Activated naive CD8-positive, alpha-beta T cell treated with anti-CD3 and anti-CD28 coated beads, Interleukin-2, amount 10 ng/mL, durations not matched to agents 7 days and 5 days (primary cell): ENCODE measurements at regions not wholly inside any gene's neighbourhood (a gene's known extent, or its start where the extent isn't known, plus 50 kb on each side); places are given as distances from the start of the nearest gene placed in this dataset.
"Not testable (repeated sequence)": the region's sequence is repeated elsewhere in the genome, so short reads cannot be mapped to it uniquely, and the experiment has no call there.

ENCODE experiments used
- ATAC-seq: fragments of 150-1000 bp; cut with Tn5 transposase; one replicate; pipeline ENCODE4 v1.10.0; 2021; ENCODE audit warnings: low read depth, moderate library complexity
- POLR2A ChIA-PET: fragments of 350-600 bp; sonication (Branson Sonifier 250); formaldehyde crosslinking; loops from one replicate; lab custom pipeline; 2021; ENCODE audit warnings: antibody characterized with exemption; lab: Charles Lee
- DNase-seq: peaks from one replicate; pipeline ENCODE4 v3.0.0; 2021
- H3K27ac Mint-ChIP-seq: one replicate; pipeline ENCODE4 v1.8.0; 2022; ENCODE audit warnings: mild to moderate bottlenecking, mixed read lengths
- H3K27me3 Mint-ChIP-seq: one replicate; pipeline ENCODE4 v1.8.0; 2022; ENCODE audit warnings: mild to moderate bottlenecking, moderate library complexity, mixed read lengths
- H3K36me3 Mint-ChIP-seq: one replicate; pipeline ENCODE4 v1.8.0; 2021; ENCODE audit warnings: mild to moderate bottlenecking, mixed read lengths
- H3K4me1 Mint-ChIP-seq: one replicate; pipeline ENCODE4 v1.8.0; 2021; ENCODE audit warnings: mixed read lengths
- H3K4me3 Mint-ChIP-seq: one replicate; pipeline ENCODE4 v1.8.0; 2022; ENCODE audit warnings: mild to moderate bottlenecking, moderate library complexity, mixed read lengths
- H3K9me3 Mint-ChIP-seq: one replicate; pipeline ENCODE4 v1.8.0; 2021; ENCODE audit warnings: mixed read lengths

DNA sequence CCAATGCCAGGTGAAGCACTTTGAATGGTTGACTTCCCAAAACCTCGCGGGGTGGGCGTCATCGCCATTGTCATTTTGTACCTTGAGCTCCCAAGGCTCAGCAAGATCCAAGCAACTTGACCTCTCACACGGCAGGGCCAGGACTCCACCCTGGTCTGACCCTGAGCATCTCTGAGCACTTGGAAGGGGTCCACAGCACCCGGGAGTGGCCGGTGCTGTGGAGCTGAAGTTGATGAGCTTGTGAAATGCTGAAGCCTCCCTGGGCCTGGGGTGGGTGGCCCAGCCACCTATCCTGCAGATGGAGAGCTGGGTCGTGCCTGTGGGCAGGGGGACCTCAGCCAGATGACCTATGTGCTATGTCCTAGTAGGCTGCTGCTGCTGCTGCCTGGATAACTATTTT lies 283.3 kb upstream of the FOXF1 start:
- Mint-ChIP-seq H3K4me3 (no peak overlapping the region), H3K36me3 (no peaks in the 10 kb centered on the region), H3K9me3 (no peaks in the 10 kb centered on the region), H3K27me3 (peaks cover 12% of the 10 kb centered on the region), H3K4me1 (no peaks in the 10 kb centered on the region), H3K27ac (no peak overlapping the region)
- ATAC-seq (no peak), DNase-seq (no peak)
- POLR2A ChIA-PET = no interaction called here

DNA sequence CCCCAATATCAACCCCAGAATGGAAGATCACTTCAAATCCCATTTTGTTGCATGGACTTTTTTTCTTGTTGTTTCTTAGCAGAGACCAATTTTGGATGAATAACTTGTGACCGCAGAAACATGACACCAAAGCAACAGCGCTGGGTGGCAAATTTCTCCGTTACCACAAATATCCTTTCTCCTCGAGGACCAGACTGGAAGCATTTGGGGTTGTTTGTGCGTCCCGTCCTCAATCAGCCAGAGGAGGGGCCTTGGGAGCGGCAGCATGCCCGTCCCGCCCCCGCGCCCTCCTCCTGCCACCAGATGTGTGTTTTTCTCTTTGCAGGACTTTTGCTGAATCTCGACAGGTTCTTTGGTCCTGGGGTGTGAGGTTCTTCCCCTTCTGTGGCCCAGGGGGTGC lies 282.5 kb upstream of the FOXF1 start:
- Mint-ChIP-seq H3K27me3 (peaks cover 8% of the 10 kb centered on the region), H3K4me3 (no peak overlapping the region), H3K4me1 (no peaks in the 10 kb centered on the region), H3K36me3 (no peaks in the 10 kb centered on the region), H3K9me3 (no peaks in the 10 kb centered on the region), H3K27ac (no peak overlapping the region)
- no peak for ATAC-seq
- POLR2A ChIA-PET = no interaction called here
- no peak for DNase-seq

DNA sequence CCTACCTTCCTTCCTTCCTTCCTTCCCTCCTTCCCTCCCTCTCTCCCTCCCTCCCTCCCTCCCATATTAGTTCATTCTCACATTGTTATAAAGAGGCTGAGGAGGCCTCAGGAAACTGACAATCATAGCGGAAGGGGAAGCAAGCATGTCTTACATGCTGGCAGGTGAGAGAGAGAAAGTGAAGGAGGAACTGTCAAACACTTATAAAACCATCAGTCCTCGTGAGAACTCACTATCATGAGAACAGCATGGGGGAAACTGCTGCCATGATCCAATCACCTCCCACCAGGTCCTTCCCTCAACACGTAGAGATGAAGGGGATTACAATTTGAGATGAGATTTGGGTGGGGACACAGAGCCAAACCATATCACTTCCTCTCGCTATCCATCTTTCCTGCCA lies 281.6 kb upstream of the FOXF1 start:
- no peak for ATAC-seq
- POLR2A ChIA-PET = no interaction called here
- H3K4me1 Mint-ChIP-seq = no peaks in the 10 kb centered on the region
- DNase-seq = no peak
- H3K9me3 Mint-ChIP-seq = no peaks in the 10 kb centered on the region
- peaks cover 4% of the 10 kb centered on the region for H3K27me3 Mint-ChIP-seq
- no peak overlapping the region for H3K4me3 Mint-ChIP-seq
- no peak overlapping the region for H3K27ac Mint-ChIP-seq
- no peaks in the 10 kb centered on the region for H3K36me3 Mint-ChIP-seq

DNA sequence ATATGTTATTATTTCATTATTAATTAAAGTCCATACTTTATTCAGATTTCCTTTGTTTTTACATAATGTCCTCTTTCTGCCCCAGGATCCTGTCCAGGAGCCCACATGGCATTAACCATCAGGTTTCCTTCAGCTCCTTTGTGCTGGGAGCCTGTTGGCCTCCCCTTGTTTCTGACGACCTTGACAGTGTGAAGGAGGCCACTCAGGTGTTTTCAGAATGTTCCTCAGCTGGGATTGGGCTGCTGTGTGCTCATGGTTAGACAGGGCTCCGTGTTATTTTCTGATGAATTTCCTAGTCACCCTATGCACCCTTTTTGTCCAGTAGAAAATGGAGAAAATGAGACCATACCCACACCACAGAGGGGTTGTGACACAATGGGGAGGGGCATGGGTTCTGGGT lies 281.0 kb upstream of the FOXF1 start:
- Mint-ChIP-seq H3K36me3 (no peaks in the 10 kb centered on the region), H3K27ac (no peak overlapping the region), H3K9me3 (no peaks in the 10 kb centered on the region), H3K4me1 (no peaks in the 10 kb centered on the region), H3K4me3 (no peak overlapping the region), H3K27me3 (peaks cover 4% of the 10 kb centered on the region)
- ATAC-seq = no peak
- DNase-seq = no peak
- POLR2A ChIA-PET = no interaction called here

DNA sequence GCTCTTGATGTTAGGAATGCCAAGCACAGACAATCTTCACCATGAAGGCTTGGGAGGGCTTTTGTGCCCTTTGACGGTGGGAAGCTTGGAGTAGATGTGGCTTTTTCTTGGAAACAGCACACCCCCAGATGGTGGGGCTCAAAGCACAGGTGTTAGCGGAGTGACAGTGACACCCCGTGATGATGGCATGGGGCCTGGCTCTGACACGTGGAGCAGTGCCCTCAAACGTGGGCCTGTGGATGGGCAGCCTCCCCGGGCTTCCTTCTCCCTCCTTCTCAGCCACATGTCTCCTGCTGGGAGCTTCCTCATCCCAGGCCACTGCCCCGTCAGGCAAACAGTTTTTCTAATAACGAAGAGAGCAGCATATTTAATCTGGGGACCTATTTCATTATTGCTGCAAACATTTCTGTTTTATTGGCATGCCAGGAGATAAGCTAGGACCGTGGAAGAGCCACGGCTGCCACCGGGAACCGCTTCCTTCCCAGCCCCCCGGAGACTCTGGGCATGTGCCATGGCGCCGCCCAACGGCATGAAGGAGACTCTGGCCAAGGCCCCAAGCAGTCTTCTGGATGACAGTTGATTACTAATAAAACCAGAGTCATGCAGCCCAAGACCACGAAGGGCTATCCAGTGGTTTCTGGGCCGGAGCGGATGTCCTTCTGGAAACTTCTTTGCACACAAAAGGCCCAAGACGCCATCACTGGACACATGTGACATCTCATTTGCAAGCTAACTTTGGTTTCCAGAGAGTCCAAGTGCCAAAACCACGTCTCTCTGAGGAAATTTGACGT lies 280.3 kb upstream of the FOXF1 start:
- POLR2A ChIA-PET = interaction anchor here (0.6 kb wide), 1 partner anchor 827 kb away, joined by 3 read pairs; no protein-coding TSS in a partner anchor
- Mint-ChIP-seq H3K27me3 (peaks cover 4% of the 10 kb centered on the region), H3K9me3 (no peaks in the 10 kb centered on the region), H3K36me3 (no peaks in the 10 kb centered on the region), H3K4me3 (no peak overlapping the region), H3K4me1 (no peaks in the 10 kb centered on the region), H3K27ac (no peak overlapping the region)
- no peak for DNase-seq
- no peak for ATAC-seq

DNA sequence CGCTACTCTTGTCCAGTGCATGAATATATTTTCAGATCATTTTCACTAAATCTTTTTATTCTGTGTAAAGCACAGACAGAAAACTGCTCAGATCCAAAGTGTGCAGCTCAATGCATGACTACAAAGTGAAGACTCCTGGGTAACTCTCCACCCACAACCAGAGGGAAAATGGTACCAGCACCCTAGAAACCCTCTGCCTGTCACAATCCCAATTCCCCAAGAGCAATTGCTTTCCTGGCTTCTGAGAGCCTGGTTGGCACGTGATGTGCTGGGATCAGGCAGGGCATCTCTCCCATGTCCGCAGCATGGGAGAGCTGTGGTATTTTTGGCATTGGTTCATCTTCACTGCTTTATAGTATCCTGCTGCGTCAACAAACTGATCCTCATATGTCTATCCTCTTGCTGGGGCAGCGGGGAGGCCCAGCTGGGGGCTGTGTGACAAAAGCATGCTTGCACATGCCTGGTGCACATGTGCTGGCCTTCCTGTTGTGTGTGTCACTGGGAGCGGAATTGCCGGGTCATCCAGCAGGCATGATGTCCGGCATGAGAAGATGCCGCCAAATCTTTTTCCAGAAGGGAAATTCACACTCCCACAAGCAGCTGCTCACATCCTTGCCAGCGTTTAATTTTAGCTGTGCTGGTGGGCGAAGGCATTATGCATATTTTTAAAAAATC lies 278.9 kb upstream of the FOXF1 start:
- Mint-ChIP-seq H3K4me1 (no peaks in the 10 kb centered on the region), H3K27me3 (peaks cover 4% of the 10 kb centered on the region), H3K9me3 (no peaks in the 10 kb centered on the region), H3K27ac (no peak overlapping the region), H3K4me3 (no peak overlapping the region), H3K36me3 (no peaks in the 10 kb centered on the region)
- no peak for ATAC-seq
- POLR2A ChIA-PET = no interaction called here
- DNase-seq = no peak

DNA sequence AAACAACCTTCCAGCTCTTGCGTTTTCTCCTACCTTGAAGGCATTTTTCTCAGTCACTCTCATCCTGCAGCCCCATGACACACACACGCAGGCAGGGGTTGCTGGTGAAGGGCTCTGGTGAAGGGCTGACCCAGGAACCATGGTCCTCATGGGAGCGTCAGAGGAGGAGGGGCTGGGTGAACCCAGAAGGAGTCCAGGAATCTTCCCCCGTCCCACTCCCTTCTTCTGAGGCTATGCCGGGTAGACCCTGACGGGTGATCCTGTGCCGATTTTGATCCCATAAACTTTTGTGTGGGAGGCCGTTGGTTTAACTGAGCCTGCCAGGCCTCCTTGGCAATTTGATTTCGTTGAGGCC lies 278.4 kb upstream of the FOXF1 start:
- Mint-ChIP-seq H3K27ac (no peak overlapping the region), H3K4me3 (no peak overlapping the region), H3K27me3 (peaks cover 4% of the 10 kb centered on the region), H3K9me3 (no peaks in the 10 kb centered on the region), H3K36me3 (no peaks in the 10 kb centered on the region), H3K4me1 (no peaks in the 10 kb centered on the region)
- POLR2A ChIA-PET = no interaction called here
- DNase-seq (no peak), ATAC-seq (no peak)

DNA sequence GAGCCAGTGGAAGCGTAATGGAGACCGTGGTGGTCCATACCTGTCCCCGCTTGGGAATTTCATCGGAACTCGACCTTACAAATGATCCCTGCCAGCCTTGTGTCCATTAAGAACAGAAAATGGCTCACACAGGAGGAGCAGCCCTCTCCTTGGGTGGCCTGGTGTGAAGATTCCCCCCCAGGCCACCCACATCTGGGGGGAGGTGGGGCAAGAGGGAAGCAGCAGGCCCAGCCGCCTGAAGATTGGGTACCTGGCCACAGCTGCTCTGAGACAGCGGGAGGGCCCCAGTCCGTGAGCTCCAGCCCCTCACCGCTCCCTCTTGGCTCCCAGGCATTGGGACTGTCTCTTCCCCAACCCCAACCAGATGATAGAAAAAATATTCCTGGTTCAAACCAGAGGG lies 277.8 kb upstream of the FOXF1 start:
- POLR2A ChIA-PET = no interaction called here
- H3K4me3 Mint-ChIP-seq = no peak overlapping the region
- ATAC-seq (no peak), DNase-seq (no peak)
- no peaks in the 10 kb centered on the region for H3K4me1 Mint-ChIP-seq
- no peaks in the 10 kb centered on the region for H3K36me3 Mint-ChIP-seq
- H3K9me3 Mint-ChIP-seq = no peaks in the 10 kb centered on the region
- H3K27ac Mint-ChIP-seq = no peak overlapping the region
- peaks cover 4% of the 10 kb centered on the region for H3K27me3 Mint-ChIP-seq

DNA sequence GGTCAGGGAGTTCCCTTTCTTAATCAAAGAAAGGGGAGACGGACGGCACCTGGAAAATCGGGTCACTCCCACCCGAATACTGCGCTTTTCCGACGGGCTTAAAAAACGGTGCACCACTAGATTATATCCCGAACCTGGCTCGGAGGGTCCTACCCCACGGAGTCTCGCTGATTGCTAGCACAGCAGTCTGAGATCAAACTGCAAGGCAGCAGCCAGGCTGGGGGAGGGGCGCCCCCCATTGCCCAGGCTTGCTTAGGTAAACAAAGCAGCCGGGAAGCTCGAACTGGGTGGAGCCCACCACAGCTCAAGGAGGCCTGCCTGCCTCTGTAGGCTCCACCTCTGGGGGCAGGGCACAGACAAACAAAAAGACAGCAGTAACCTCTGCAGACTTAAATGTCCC lies 276.8 kb upstream of the FOXF1 start:
- H3K36me3 Mint-ChIP-seq, H3K27me3 Mint-ChIP-seq, H3K9me3 Mint-ChIP-seq, ATAC-seq, H3K4me1 Mint-ChIP-seq, POLR2A ChIA-PET, H3K4me3 Mint-ChIP-seq, DNase-seq, H3K27ac Mint-ChIP-seq: not testable (repeated sequence)

DNA sequence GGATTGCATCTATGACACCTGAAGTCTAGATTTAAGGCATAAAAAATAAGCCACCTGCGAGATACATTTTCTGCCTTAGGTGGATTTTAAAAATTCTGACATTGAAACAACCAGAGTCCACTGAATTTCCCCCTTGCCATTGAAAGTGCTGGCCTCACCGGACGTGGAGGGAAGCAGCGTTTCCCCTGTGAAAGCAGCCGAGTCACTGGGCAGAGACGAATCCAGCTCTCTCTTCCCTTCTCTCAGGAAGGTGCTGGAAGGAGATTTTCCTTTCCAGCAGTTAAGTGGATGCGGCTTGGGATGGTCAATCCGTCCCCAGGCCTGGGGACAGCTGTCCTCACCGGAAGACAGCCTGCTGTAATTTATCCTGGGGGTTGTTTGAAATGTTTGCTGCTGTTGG lies 270.9 kb upstream of the FOXF1 start:
- Mint-ChIP-seq H3K36me3 (no peaks in the 10 kb centered on the region), H3K9me3 (no peaks in the 10 kb centered on the region), H3K4me1 (no peaks in the 10 kb centered on the region), H3K27me3 (peaks cover 15% of the 10 kb centered on the region), H3K27ac (no peak overlapping the region), H3K4me3 (no peak overlapping the region)
- no peak for ATAC-seq
- DNase-seq = no peak
- POLR2A ChIA-PET = no interaction called here

DNA sequence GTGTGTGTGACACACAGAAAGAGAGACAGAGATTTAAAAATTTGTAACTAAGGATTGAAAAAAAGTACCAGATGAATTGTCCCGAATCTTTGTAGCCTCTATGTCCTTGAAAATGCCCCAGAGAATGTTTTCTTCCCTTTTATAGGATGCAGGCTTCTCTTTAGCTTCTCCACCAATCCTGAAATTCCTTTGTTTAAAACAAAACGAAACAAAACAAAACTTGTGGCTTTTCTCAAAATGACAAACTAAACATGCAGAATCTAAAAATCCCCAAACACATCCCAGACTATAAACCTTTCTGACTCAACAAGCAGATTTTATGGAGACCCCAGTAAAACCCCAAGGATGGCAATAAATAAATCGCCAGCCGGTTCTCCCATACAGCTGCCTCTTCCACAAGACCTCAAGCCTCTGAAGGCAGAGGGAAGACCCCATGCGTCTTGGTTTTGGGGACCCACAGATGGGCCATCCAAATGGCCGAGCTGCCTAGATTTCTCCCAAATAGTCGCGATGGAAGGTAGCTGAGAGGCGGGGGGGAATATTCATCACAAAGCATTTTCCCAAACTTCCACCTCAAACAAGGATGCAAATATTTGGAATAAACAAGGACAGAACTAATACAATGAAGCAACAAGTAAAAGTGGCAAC lies 269.5 kb upstream of the FOXF1 start:
- Mint-ChIP-seq H3K36me3 (no peaks in the 10 kb centered on the region), H3K27ac (no peak overlapping the region), H3K27me3 (peaks cover 15% of the 10 kb centered on the region), H3K4me1 (no peaks in the 10 kb centered on the region), H3K9me3 (no peaks in the 10 kb centered on the region), H3K4me3 (no peak overlapping the region)
- POLR2A ChIA-PET = no interaction called here
- DNase-seq (no peak), ATAC-seq (no peak)

DNA sequence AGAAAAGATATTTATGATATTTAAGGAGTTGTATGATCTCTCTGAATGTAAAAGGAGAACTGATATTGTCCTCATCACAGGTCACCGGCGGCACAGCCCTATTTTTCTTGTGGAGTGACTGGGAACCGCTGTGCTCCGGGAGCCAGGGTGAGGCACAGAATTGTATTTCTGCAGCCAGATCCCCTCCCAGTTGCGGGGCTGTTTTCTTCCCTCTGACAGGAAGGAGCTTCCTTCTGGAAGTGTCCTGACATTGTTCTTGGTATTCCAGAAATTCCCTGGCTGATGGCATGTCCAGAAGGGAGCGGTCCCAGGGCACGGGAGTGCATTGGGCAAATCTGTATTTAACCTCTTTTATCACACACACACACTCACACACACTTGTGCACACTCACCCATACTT lies 268.6 kb upstream of the FOXF1 start:
- Mint-ChIP-seq H3K4me3 (no peak overlapping the region), H3K4me1 (no peaks in the 10 kb centered on the region), H3K9me3 (no peaks in the 10 kb centered on the region), H3K36me3 (no peaks in the 10 kb centered on the region), H3K27me3 (peaks cover 15% of the 10 kb centered on the region), H3K27ac (no peak overlapping the region)
- ATAC-seq (no peak), DNase-seq (no peak)
- POLR2A ChIA-PET = no interaction called here

DNA sequence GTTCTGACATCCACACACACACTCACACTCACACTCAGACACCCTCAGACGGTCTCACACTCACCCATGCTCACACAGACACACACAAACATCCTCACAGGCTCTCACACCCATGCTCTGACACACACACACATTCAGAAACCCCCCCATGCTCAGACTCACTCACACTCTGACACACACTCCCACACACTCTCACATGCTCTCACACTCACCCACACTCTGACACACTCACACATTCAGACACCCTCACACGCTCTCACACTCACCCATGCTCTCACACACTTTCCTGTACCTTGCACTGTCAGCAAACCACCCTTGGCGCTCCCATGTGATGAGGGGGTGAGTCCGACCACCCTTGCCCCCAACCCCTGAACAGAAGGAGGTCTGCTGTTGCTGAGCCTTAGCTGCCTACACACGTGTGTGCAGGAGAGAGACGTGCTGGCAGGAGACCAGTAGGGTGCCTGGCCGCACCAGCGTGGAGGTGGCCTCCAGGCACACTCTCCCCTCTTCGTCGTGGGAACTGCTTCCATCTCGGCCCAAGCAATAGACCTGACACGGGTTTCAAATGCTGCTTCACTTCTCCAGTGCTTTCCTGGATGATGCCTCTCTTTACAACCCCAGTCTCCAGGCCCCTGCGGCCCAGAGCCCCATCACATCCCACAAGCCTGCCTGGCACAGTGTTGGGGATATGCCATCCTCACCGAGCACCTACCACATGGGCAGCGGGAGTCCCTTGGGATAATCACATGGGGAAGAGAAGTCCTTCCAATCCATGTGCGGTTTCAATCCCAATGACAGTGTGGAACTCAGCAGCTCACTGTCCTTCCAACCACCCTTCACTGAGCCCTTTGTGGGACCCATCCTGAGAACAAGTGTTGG lies 267.8 kb upstream of the FOXF1 start:
- DNase-seq (no peak), ATAC-seq (no peak)
- H3K36me3 Mint-ChIP-seq = no peaks in the 10 kb centered on the region
- H3K27ac Mint-ChIP-seq = no peak overlapping the region
- POLR2A ChIA-PET = no interaction called here
- no peaks in the 10 kb centered on the region for H3K4me1 Mint-ChIP-seq
- peaks cover 15% of the 10 kb centered on the region for H3K27me3 Mint-ChIP-seq
- H3K9me3 Mint-ChIP-seq = no peaks in the 10 kb centered on the region
- no peak overlapping the region for H3K4me3 Mint-ChIP-seq
